AG09309 (cell line): ENCODE measurements at regions not wholly inside any gene's neighbourhood (a gene's known extent, or its start where the extent isn't known, plus 50 kb on each side); places are given as distances from the start of the nearest gene placed in this dataset.

Source experiments
- DNase-seq: peaks from one replicate; pipeline ENCODE4 v3.0.0-alpha.2; 2010; ENCODE audit warnings: low read depth
- H3K4me3 ChIP-seq: 2 replicates; pipeline ENCODE4 v1.5.1; 2011; ENCODE audit warnings: mild to moderate bottlenecking, low read depth, low read length, moderate library complexity; ENCODE audit not compliant: control insufficient read depth
- CTCF ChIP-seq: IDR thresholded peaks from 2 replicates; pipeline ENCODE4 v1.5.1; 2011; ENCODE audit warnings: mild to moderate bottlenecking, low read depth, low read length, inconsistent platforms; ENCODE audit not compliant: insufficient read depth, control insufficient read depth; ENCODE audit errors: missing control alignments

GRCh38 chr12:24561411-24561871 is 387.5 kb downstream of the BCAT1 start:
- TF ChIP-seq CTCF: no peak
- peak overlapping the region; percentile 65 for H3K4me3 ChIP-seq
- DNase-seq: no peak

- H3K4me3 ChIP-seq: no peak overlapping the region
- DNase-seq: no peak
- no peak for TF ChIP-seq CTCF
Measured at GRCh38 chr12:24560831-24561271, 388.1 kb downstream of the BCAT1 start.

- H3K4me3 ChIP-seq: no peak overlapping the region
- no peak for TF ChIP-seq CTCF
- DNase-seq: no peak
Measured at GRCh38 chr12:24560192-24560775, 388.6 kb downstream of the BCAT1 start.

GRCh38 chr12:24557738-24558137 is 391.2 kb downstream of the BCAT1 start:
- no peak overlapping the region for H3K4me3 ChIP-seq
- no peak for DNase-seq
- no peak for TF ChIP-seq CTCF

- no peak for TF ChIP-seq CTCF
- no peak overlapping the region for H3K4me3 ChIP-seq
- no peak for DNase-seq
Measured at GRCh38 chr12:24555730-24556129, 393.2 kb downstream of the BCAT1 start.

GRCh38 chr12:24554612-24555295 is 394.1 kb downstream of the BCAT1 start:
- no peak for DNase-seq
- no peak for TF ChIP-seq CTCF
- H3K4me3 ChIP-seq: no peak overlapping the region
